HUES64 (cell line): ENCODE measurements at regions not wholly inside any gene's neighbourhood (a gene's known extent, or its start where the extent isn't known, plus 50 kb on each side); places are given as distances from the start of the nearest gene placed in this dataset.
"Not testable (repeated sequence)": the region's sequence is repeated elsewhere in the genome, so short reads cannot be mapped to it uniquely, and the experiment has no call there.

Source experiments
- H3K27ac ChIP-seq: 2 replicates; pipeline ENCODE4 v1.7.0; 2013; ENCODE audit warnings: low read depth, low read length, inconsistent platforms
- H3K27me3 ChIP-seq: 2 replicates; pipeline ENCODE4 v1.6.1; 2013; ENCODE audit warnings: mild to moderate bottlenecking, low read length; ENCODE audit not compliant: insufficient read depth
- H3K36me3 ChIP-seq: 2 replicates; pipeline ENCODE4 v1.6.1; 2013; ENCODE audit warnings: mild to moderate bottlenecking, low read length; ENCODE audit not compliant: insufficient read depth
- H3K4me1 ChIP-seq: 2 replicates; pipeline ENCODE4 v1.6.1; 2013; ENCODE audit warnings: mild to moderate bottlenecking, low read length, moderate library complexity; ENCODE audit not compliant: insufficient read depth
- H3K4me3 ChIP-seq: 2 replicates; pipeline ENCODE4 v1.5.1; 2013; ENCODE audit warnings: mild to moderate bottlenecking, low read length, moderate library complexity
- H3K9ac ChIP-seq: 2 replicates; pipeline ENCODE4 v1.6.1; 2013; ENCODE audit warnings: mild to moderate bottlenecking, low read depth, low read length
- H3K9me3 ChIP-seq: 2 replicates; pipeline ENCODE4 v1.6.1; 2013; ENCODE audit warnings: low read depth, low read length; ENCODE audit not compliant: insufficient read depth
- WGBS: fragments of 150-250, 120-280 bp; methylation state at CpG from one replicate; pipeline ENCODE4 v1.1.7; 2013; ENCODE audit warnings: missing lambda C conversion rate; 5-methylcytosine and 5-hydroxymethylcytosine counted together

DNA sequence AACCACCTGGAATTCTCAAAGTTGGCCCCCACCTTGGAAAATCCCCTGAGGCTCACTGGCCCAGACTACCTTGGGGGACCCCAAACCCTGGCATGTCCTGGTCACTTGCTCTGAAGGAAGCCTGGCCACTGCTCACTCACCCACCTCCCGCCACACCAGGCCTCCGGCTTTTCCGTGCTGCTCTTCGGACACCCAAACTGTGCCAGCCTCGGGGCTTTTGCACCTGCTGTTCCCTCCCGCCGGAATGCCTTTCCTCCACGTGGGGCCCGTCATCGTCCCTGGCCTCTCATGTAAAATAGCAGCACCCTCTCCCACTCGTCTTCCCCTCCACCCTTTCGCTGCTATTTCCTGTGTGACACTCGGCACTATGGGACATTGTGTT is 87.2 kb upstream of the NCOR2 start:
- WGBS = 81% methylated on average over 13 of the region's 13 CpGs

DNA sequence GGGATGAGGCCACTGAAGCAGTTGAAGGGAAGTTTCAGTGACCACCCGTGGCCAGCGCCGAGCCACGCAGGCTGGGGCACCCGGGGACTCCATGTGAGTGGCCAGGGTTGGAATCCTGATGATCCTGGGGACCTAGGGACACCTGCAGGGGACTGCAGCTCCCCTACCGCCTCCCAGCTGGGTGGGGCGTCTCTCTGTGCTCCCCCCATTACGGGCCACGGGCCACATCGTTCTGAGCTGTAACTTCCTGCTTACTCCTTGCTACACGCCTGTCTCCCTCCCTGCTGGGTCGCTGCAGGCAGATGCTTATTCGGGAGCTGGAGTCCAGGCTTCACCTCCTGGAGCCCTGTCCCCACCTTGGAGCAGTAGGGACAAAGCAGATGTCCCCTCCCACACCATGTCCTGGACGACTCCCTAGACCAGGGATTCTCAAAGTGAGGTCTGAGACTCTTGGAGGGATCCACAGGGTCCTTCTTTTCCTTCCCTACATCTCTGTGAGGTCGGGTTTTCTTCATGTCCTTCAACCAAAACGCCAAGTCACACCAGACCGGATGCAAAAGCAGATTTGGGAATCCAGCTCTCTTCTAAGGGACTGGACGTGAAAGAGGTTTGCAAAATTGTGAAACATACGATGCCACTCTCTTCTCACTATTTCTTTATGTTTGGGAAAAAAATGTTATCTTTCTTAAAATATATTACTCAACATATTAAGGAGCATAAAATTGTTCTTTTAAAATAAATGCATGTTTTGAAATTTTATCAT is 85.9 kb upstream of the NCOR2 start:
- Histone ChIP-seq H3K4me1 (peaks cover 14% of the 10 kb centered on the region), H3K36me3 (no peaks in the 10 kb centered on the region), H3K27ac (no peak overlapping the region), H3K9ac (peak overlapping the region; percentile 51; the same call in 1 of the 2 replicates), H3K9me3 (peaks cover 17% of the 10 kb centered on the region), H3K27me3 (no peaks in the 10 kb centered on the region), H3K4me3 (no peak overlapping the region)
- WGBS = 70% methylated on average over 18 of the region's 19 CpGs

More for the DNA sequence above, 87.2 kb upstream of the NCOR2 start:
- Histone ChIP-seq H3K27me3 (no peaks in the 10 kb centered on the region), H3K36me3 (no peaks in the 10 kb centered on the region), H3K27ac (no peak overlapping the region), H3K4me3 (no peak overlapping the region), H3K4me1 (peaks cover 14% of the 10 kb centered on the region), H3K9ac (no peak overlapping the region), H3K9me3 (peaks cover 5% of the 10 kb centered on the region; the same call in 1 of the 2 replicates)

DNA sequence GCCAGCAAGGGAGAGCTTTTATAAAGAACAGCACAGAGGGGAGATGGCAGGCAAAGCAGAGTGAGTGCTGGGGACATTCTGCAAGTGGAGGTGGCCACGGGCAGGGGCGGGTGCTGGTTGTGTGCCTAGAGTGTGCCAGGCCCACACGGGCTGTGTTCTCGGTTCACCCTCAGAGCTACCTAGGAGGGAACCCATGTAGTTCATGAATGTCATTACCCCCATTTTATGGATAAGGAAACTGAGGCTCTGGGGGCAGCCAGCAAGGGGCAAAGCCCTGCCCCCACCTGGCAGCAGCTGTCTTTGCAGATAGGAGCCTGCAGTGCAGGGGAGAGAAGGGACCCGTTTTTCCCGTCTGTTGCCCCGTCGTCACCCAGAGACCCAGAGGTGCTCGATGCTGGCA is 85.2 kb upstream of the NCOR2 start:
- H3K9me3 ChIP-seq = peaks cover 21% of the 10 kb centered on the region
- no peak overlapping the region for H3K9ac ChIP-seq
- no peaks in the 10 kb centered on the region for H3K27me3 ChIP-seq
- 98% methylated on average over 9 of the region's 9 CpGs for WGBS
- H3K27ac ChIP-seq = no peak overlapping the region
- no peaks in the 10 kb centered on the region for H3K36me3 ChIP-seq
- no peak overlapping the region for H3K4me3 ChIP-seq
- peaks cover 14% of the 10 kb centered on the region for H3K4me1 ChIP-seq

DNA sequence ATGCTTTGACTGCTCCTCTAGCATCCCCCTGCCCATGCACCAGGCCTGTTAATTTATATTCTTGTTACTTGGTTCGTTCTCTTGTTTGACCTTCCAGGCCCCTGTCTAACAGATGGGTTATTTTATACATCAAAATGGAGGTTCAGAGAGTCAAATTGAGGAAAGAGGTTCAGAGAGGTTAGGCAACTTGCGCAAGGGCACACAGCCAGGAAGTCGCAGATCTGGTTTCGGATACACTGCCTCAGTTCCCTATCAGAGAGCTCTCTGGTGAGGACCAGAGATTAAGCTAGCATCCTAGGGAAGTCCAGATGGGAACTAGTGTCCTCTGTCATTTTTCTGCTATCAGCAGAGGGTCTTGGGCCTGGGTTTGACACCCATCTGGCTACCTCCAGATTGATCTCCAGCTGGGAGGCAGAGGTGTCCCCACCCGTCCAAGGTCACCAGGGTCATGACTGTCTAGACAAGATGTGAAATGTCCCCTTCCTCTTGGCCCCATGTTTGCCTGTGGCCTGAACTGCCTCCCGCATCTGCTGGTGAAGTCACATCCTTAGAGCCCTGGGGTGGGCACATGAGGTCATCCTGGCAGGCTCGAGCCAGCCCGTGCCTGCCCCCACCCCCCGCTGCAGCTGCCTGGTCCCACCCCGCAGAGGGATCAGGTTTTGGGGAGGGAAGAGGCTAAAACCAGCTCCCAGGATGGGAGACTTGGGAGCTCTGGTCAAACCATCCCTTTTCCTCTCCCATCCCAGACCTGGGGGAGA is 84.3 kb upstream of the NCOR2 start:
- H3K27ac ChIP-seq = no peak overlapping the region
- H3K4me1 ChIP-seq = peaks cover 15% of the 10 kb centered on the region
- H3K9me3 ChIP-seq = peaks cover 21% of the 10 kb centered on the region
- 78% methylated on average over 10 of the region's 10 CpGs for WGBS
- H3K36me3 ChIP-seq = no peaks in the 10 kb centered on the region
- no peak overlapping the region for H3K4me3 ChIP-seq
- H3K27me3 ChIP-seq = no peaks in the 10 kb centered on the region
- H3K9ac ChIP-seq = no peak overlapping the region

DNA sequence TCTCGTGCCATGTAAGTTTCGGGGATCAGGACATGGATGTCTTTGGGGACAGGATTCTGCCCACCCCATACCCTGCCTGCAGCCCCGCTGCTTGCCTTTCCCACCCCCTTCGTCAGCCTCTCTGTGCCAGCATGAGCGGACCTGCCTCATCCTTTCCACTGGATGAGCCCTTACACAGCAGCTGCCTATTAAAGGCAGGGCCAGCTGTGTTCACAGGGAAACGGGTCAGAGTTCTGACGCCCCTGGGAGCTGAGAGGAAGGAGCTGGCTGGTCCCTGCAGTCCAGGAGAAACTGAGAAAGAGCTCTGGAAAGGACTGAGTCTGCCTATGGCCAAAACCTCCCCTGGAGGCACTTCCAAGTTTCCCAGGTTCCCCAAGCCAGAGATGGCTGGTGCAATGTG is 83.5 kb upstream of the NCOR2 start:
- no peak overlapping the region for H3K9ac ChIP-seq
- no peaks in the 10 kb centered on the region for H3K27me3 ChIP-seq
- no peak overlapping the region for H3K27ac ChIP-seq
- H3K36me3 ChIP-seq = no peaks in the 10 kb centered on the region
- peaks cover 21% of the 10 kb centered on the region for H3K9me3 ChIP-seq
- peaks cover 17% of the 10 kb centered on the region for H3K4me1 ChIP-seq
- no peak overlapping the region for H3K4me3 ChIP-seq
- 87% methylated on average over 7 of the region's 7 CpGs for WGBS

DNA sequence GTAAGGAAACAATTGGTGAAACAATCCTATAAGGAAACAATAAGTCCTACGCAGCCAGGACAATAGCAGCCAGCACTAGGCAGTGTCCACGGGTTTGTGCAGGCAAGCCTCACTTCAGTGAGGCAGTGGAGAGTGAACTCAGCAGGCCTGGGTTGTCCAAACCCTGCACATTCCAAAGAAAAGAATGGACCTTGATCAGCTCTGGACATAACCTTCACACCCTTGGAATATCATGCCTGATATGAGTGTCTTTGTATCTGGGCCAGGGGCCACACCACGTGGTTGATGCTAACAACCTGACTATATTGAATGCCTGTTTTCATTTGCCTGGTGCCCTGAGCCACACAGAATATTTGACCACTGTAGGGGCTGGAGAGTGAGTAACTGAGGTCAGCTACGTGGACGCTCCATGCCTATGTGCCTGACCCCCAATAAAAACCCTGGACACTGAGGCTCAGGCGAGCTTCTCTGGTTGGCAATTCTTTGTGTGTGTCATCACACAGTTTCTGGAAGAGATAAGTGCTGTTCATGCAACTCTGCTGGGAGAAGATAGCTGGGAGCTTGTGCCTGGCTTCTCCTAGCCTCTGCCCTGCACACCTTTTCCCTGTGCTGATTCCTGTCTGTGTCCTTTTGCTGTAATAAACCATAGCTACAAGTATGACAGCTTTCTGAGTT is 81.4 kb upstream of the NCOR2 start:
- no peaks in the 10 kb centered on the region for H3K27me3 ChIP-seq
- H3K27ac ChIP-seq = no peak overlapping the region
- no peak overlapping the region for H3K9ac ChIP-seq
- H3K4me1 ChIP-seq = peaks cover 9% of the 10 kb centered on the region; the same call in 1 of the 2 replicates
- 79% methylated on average over 6 of the region's 6 CpGs for WGBS
- H3K36me3 ChIP-seq = no peaks in the 10 kb centered on the region
- peaks cover 21% of the 10 kb centered on the region for H3K9me3 ChIP-seq
- H3K4me3 ChIP-seq = no peak overlapping the region

DNA sequence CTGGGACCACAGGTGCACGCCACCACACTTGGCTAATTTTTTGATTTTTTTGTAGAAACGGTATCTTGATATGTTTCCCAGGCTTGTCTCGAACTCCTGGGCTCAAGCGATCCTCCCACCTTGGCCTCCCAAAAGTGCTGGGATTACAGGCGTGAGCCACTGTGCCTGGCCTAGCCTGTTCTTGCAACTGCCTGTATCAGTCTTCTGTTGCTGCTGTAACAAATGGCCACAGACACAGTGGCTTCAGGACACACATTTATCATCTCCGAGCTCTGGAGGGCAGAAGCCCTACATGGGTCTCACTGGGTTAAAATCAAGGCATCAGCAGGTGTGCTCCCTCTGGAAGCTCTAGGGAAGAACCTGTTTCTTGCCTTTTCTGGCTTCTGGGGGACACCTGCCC is 79.9 kb upstream of the NCOR2 start:
- WGBS = 95% methylated on average over 5 of the region's 6 CpGs

DNA sequence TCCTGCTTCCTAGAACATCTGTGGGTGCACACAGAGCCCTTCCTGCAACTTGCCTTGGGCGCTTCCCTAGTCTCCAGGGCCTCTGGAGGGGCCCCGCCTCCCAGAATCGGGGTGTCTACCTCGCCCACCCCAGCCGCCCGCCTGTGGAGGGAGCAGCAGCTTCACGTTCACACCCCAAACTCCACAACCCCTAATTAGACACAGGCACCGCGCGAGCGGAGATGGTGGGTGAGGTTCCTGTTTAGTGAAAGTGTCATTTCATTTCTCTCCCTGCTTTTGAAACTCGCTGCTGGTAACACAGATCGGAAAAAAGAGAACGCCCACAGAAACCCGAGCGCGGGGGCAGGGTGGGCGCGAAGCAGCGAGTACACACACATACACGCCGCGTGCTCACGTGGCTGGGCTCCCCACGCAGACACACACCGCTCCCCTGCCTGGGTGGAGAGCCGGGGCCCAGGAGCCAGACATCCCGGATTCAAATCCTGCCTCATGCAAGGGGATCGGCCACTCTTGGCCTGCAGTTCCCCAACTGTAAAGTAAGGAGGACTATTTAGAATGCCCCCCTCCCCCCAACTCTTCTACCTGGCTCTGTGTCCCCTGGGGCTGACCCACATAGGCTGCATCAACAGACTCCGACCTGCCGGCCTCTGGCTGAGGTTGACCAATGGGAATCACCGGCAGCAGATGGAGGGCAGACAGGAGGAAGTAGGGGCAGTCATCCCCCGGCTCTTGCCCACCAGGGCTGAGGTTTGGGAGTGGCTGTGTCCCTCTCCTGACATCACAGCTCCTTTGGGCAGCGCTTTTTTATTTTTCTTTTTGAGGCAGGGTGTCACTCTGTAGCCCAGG is 79.2 kb upstream of the NCOR2 start:
- no peak overlapping the region for H3K9ac ChIP-seq
- no peak overlapping the region for H3K27ac ChIP-seq
- no peaks in the 10 kb centered on the region for H3K27me3 ChIP-seq
- H3K9me3 ChIP-seq = peaks cover 21% of the 10 kb centered on the region
- peaks cover 9% of the 10 kb centered on the region; the same call in 1 of the 2 replicates for H3K4me1 ChIP-seq
- no peaks in the 10 kb centered on the region for H3K36me3 ChIP-seq
- 88% methylated on average over 32 of the region's 34 CpGs for WGBS
- no peak overlapping the region for H3K4me3 ChIP-seq

More for the DNA sequence above, 79.9 kb upstream of the NCOR2 start:
- Histone ChIP-seq H3K27me3 (no peaks in the 10 kb centered on the region), H3K9me3 (peaks cover 21% of the 10 kb centered on the region), H3K9ac (no peak overlapping the region), H3K4me3 (no peak overlapping the region), H3K36me3 (no peaks in the 10 kb centered on the region), H3K4me1 (peaks cover 9% of the 10 kb centered on the region; the same call in 1 of the 2 replicates), H3K27ac (no peak overlapping the region)

DNA sequence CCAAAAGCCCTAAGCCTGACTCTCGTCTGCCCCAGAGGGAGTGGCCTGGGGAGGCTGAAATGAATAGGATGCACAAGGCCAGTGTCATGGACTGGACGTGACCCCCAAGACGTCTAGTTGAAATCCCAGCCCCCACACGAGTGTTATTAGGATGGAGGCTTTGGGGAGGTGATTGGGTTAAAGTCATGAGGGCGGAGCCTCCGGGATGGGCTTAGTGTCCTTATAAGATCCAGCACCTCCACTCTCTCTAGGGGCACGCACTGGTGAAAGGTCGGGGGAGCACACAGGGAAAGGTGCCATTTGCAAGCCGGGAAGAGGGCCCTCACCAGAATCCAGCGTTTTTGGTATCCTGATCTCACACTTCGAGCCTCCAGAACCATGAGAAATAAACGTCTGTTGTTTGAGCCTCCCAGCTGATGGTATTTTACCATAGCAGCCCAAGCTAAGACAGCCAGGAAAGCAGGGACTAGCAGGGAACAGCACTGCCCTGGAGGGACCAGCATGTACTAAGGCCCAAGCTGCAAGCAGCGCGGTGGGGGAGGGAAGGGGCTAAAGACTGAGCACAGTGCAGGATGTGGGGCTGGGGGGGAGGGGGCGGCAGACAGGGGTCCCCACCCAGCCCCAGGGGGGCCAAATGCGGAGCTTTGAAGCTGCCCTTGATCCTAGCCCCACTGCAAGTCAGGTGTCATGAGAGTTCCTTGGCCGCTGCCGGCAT is 78.3 kb upstream of the NCOR2 start:
- Histone ChIP-seq H3K27me3 (no peaks in the 10 kb centered on the region), H3K27ac (no peak overlapping the region), H3K4me3 (no peak overlapping the region), H3K36me3 (no peaks in the 10 kb centered on the region), H3K9ac (no peak overlapping the region), H3K9me3 (peaks cover 21% of the 10 kb centered on the region), H3K4me1 (peaks cover 9% of the 10 kb centered on the region; the same call in 1 of the 2 replicates)
- WGBS = 63% methylated on average over 18 of the region's 18 CpGs

DNA sequence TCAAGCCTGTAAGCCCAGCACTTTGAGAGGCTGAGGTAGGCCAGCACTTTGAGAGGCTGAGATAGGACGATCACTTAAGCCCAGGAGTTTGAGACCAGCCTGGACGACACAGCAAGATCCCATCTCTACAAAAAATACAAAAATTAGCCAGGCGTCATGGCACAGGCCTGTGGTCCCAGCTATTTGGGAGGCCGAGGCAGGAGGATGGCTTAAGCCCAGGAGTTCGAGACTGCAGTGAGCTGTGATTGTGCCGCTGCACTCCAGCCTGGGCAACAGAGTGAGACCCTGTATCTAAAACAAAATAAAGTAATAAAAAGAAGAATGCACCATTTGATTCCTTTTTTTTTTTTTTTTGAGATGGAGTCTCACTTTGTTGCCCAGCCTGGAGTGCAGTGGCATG is 76.4 kb upstream of the NCOR2 start:
- not testable (repeated sequence) for H3K36me3 ChIP-seq, H3K27me3 ChIP-seq, H3K27ac ChIP-seq, H3K9ac ChIP-seq, H3K9me3 ChIP-seq, H3K4me1 ChIP-seq, H3K4me3 ChIP-seq
- 94% methylated on average over 6 of the region's 6 CpGs for WGBS
